ENCODE measurements at regions not wholly inside any gene's neighbourhood (a gene's known extent, or its start where the extent isn't known, plus 50 kb on each side); places are given as distances from the start of the nearest gene placed in this dataset.

- no peak for DNase-seq (ENCODE audit: low spot score)
These were observed 153.4 kb upstream of the GULP1 start for GRCh38 chr2:188138313-188138712.

- no peak for DNase-seq (ENCODE audit: low spot score)
These were observed 149.6 kb upstream of the GULP1 start for GRCh38 chr2:188142088-188142487.

GRCh38 chr2:188142636-188143295, 148.9 kb upstream of the GULP1 start:
- no peak for DNase-seq (ENCODE audit: low spot score)

- no peak for DNase-seq (ENCODE audit: low spot score)
These were observed 145.8 kb upstream of the GULP1 start for GRCh38 chr2:188145885-188146284.

- DNase-seq (ENCODE audit: low spot score), result no peak
These were observed 144.8 kb upstream of the GULP1 start for GRCh38 chr2:188146888-188147287.

- DNase-seq (ENCODE audit: low spot score), result no peak
These were observed 140.0 kb upstream of the GULP1 start for GRCh38 chr2:188151670-188152069.

GRCh38 chr2:188158337-188159100, 133.2 kb upstream of the GULP1 start:
- DNase-seq (ENCODE audit: low spot score), result no peak

GRCh38 chr2:188159484-188159883, 132.2 kb upstream of the GULP1 start:
- DNase-seq (ENCODE audit: low spot score), result no peak

GRCh38 chr2:188170356-188170755, 121.3 kb upstream of the GULP1 start:
- no peak for DNase-seq (ENCODE audit: low spot score)

GRCh38 chr2:188176620-188177019, 115.1 kb upstream of the GULP1 start:
- DNase-seq (ENCODE audit: low spot score), result no peak

- no peak for DNase-seq (ENCODE audit: low spot score)
These were observed 110.4 kb upstream of the GULP1 start for GRCh38 chr2:188181067-188181838.

GRCh38 chr2:188181884-188182283, 109.8 kb upstream of the GULP1 start:
- no peak for DNase-seq (ENCODE audit: low spot score)

GRCh38 chr2:188187726-188188125, 103.9 kb upstream of the GULP1 start:
- DNase-seq (ENCODE audit: low spot score), result no peak

- no peak for DNase-seq (ENCODE audit: low spot score)
These were observed 102.3 kb upstream of the GULP1 start for GRCh38 chr2:188189356-188189755.

GRCh38 chr2:188193230-188193629, 98.4 kb upstream of the GULP1 start:
- no peak for DNase-seq (ENCODE audit: low spot score)

GRCh38 chr2:188196343-188197008, 95.2 kb upstream of the GULP1 start:
- no peak for DNase-seq (ENCODE audit: low spot score)

GRCh38 chr2:188199716-188200128, 92.0 kb upstream of the GULP1 start:
- DNase-seq (ENCODE audit: low spot score), result no peak

- no peak for DNase-seq (ENCODE audit: low spot score)
These were observed 90.0 kb upstream of the GULP1 start for GRCh38 chr2:188201639-188202038.

GRCh38 chr2:188202777-188203176, 88.9 kb upstream of the GULP1 start:
- DNase-seq (ENCODE audit: low spot score), result no peak

GRCh38 chr2:188203776-188204175, 87.9 kb upstream of the GULP1 start:
- DNase-seq (ENCODE audit: low spot score), result no peak

- no peak for DNase-seq (ENCODE audit: low spot score)
These were observed 86.8 kb upstream of the GULP1 start for GRCh38 chr2:188204824-188205223.

GRCh38 chr2:188207554-188207953, 84.1 kb upstream of the GULP1 start:
- no peak for DNase-seq (ENCODE audit: low spot score)

Measured in hematopoietic multipotent progenitor cell treated with erythropoietin and hydrocortisone succinate and interleukin-3 and kit ligand, for 15 days (in vitro differentiated cells).